ENCODE measurements at regions not wholly inside any gene's neighbourhood (a gene's known extent, or its start where the extent isn't known, plus 50 kb on each side); places are given as distances from the start of the nearest gene placed in this dataset.

DNA sequence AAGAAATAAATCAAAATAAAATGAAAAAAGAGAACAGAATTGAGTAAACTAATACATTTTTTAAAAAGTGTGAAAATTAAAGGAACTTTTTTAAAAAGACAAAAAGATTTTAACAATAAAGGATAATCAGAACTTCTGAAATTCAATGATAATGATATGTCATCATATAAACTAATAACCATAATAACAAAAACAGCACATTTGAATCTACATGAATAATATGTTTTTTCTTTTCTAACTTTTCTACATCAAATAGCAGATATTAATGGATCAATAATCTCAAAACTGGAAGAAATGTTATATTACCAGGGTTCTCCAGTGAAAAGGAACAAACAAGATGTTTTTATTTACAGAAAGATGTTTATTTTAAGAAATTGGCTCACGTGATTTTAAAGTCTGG lies 903.3 kb upstream of the MIR17HG start:
- H3K4me2 ChIP-seq (ENCODE audit: low read length): 0 out of 2 replicates have a peak overlapping the region, but pooled peaks have one; percentile 63
- CTCF ChIA-PET: no interaction called here
- DNase-seq: no peak
- H3K27me3 ChIP-seq (ENCODE audit: low read length): no peaks in the 10 kb centered on the region
- H3K9me2 ChIP-seq (replicated peaks; ENCODE audit: low read length): no peaks in the 10 kb centered on the region
- no peak overlapping the region for H3K4me3 ChIP-seq (ENCODE audit: low read length)
- peaks cover 32% of the 10 kb centered on the region for H3K4me1 ChIP-seq (ENCODE audit: insufficient read depth, low read length)
- H3K79me2 ChIP-seq (ENCODE audit: low read length): no peaks in the 10 kb centered on the region
- intact Hi-C loops (cut with micrococcal nuclease): no loop called here
- no peak overlapping the region for H3K9ac ChIP-seq (ENCODE audit: low read length)
- no peak for ATAC-seq
- H3F3A ChIP-seq (ENCODE audit: low read length, unreplicated experiment): no peaks in the 10 kb centered on the region
- no peak overlapping the region for H2AFZ ChIP-seq (ENCODE audit: low read length)
- BruUV-seq (replicated peaks): no TSS peak
- POLR2A ChIA-PET (ENCODE audit: unreplicated experiment): no interaction called here
- H3K27ac ChIP-seq (ENCODE audit: low read length): no peak overlapping the region
- no peaks in the 10 kb centered on the region for H3K36me3 ChIP-seq (ENCODE audit: low read depth, low read length)
- TF ChIP-seq, protein P1, sequence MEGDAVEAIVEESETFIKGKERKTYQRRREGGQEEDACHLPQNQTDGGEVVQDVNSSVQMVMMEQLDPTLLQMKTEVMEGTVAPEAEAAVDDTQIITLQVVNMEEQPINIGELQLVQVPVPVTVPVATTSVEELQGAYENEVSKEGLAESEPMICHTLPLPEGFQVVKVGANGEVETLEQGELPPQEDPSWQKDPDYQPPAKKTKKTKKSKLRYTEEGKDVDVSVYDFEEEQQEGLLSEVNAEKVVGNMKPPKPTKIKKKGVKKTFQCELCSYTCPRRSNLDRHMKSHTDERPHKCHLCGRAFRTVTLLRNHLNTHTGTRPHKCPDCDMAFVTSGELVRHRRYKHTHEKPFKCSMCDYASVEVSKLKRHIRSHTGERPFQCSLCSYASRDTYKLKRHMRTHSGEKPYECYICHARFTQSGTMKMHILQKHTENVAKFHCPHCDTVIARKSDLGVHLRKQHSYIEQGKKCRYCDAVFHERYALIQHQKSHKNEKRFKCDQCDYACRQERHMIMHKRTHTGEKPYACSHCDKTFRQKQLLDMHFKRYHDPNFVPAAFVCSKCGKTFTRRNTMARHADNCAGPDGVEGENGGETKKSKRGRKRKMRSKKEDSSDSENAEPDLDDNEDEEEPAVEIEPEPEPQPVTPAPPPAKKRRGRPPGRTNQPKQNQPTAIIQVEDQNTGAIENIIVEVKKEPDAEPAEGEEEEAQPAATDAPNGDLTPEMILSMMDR (conservative IDR thresholded peaks at IDR 0.05; ENCODE audit: low read depth, low read length): no peak
- no peak for TF ChIP-seq EZH2 (IDR thresholded peaks at IDR 0.05; ENCODE audit: low read length, unreplicated experiment)
- no peak for TF ChIP-seq EZH2phosphoT487 (IDR thresholded peaks at IDR 0.05; ENCODE audit: borderline replicate concordance, low read length)
- no peaks in the 10 kb centered on the region for H4K20me1 ChIP-seq (ENCODE audit: low read length)
- H3K9me3 ChIP-seq (ENCODE audit: low read length): no peaks in the 10 kb centered on the region

- ATAC-seq: peak; percentile 94
- no peak overlapping the region; the same call in 1 of the 2 replicates for H3K4me3 ChIP-seq (ENCODE audit: low read length)
These were observed 902.3 kb upstream of the MIR17HG start for GRCh38 chr13:90445179-90445578.

More at GRCh38 chr13:90445179-90445578, 902.3 kb upstream of the MIR17HG start:
- POLR2A ChIA-PET (ENCODE audit: unreplicated experiment): no interaction called here
- Histone ChIP-seq H3F3A (ENCODE audit: low read length, unreplicated experiment) (no peaks in the 10 kb centered on the region), H3K4me1 (ENCODE audit: insufficient read depth, low read length) (peaks cover 32% of the 10 kb centered on the region), H4K20me1 (ENCODE audit: low read length) (no peaks in the 10 kb centered on the region), H3K9me3 (ENCODE audit: low read length) (no peaks in the 10 kb centered on the region), H3K27ac (ENCODE audit: low read length) (peak overlapping the region; percentile 37), H2AFZ (ENCODE audit: low read length) (peak overlapping the region; percentile 40), H3K4me2 (ENCODE audit: low read length) (peak overlapping the region; percentile 63), H3K27me3 (ENCODE audit: low read length) (no peaks in the 10 kb centered on the region), H3K9ac (ENCODE audit: low read length) (no peak overlapping the region), H3K79me2 (ENCODE audit: low read length) (no peaks in the 10 kb centered on the region), H3K36me3 (ENCODE audit: low read depth, low read length) (no peaks in the 10 kb centered on the region), H3K9me2 (replicated peaks; ENCODE audit: low read length) (no peaks in the 10 kb centered on the region)
- no TSS peak for BruUV-seq (replicated peaks)
- DNase-seq: peak; percentile 88
- intact Hi-C loops (cut with micrococcal nuclease): no loop called here
- TF ChIP-seq EZH2phosphoT487 (IDR thresholded peaks at IDR 0.05; ENCODE audit: borderline replicate concordance, low read length) (no peak), EZH2 (IDR thresholded peaks at IDR 0.05; ENCODE audit: low read length, unreplicated experiment) (no peak)
- TF ChIP-seq, protein P1 (conservative IDR thresholded peaks at IDR 0.05; ENCODE audit: low read depth, low read length): no peak
- CTCF ChIA-PET: no interaction called here
